ENCODE measurements at regions not wholly inside any gene's neighbourhood (a gene's known extent, or its start where the extent isn't known, plus 50 kb on each side); places are given as distances from the start of the nearest gene placed in this dataset.

GRCh38 chr1:47565092-47565491 is 127.2 kb downstream of the FOXD2 start:
- H3K36me3 ChIP-seq (ENCODE audit: low read depth, missing control alignments), result no peaks in the 10 kb centered on the region
- H3K4me1 ChIP-seq, result peaks cover 21% of the 10 kb centered on the region
- H3K9me3 ChIP-seq, result no peaks in the 10 kb centered on the region
- no peak overlapping the region for H3K4me3 ChIP-seq
- WGBS, 2 donors, result 88 to 93% methylated on average over 2 of the region's 2 CpGs
- H3K27ac ChIP-seq, result no peak overlapping the region
- DNase-seq, result no peak
- TF ChIP-seq CTCF (IDR thresholded peaks at IDR 0.05) (no peak), POLR2A (IDR thresholded peaks at IDR 0.05) (no peak)
- H3K27me3 ChIP-seq, result no peaks in the 10 kb centered on the region
- intact Hi-C loops (cut with DNase I; ENCODE audit: low total_unique reads), result no loop called here

- Histone ChIP-seq H3K4me1 (peaks cover 25% of the 10 kb centered on the region), H3K9me3 (no peaks in the 10 kb centered on the region), H3K27me3 (no peaks in the 10 kb centered on the region), H3K4me3 (no peak overlapping the region), H3K36me3 (ENCODE audit: low read depth, missing control alignments) (no peaks in the 10 kb centered on the region), H3K27ac (no peak overlapping the region)
- intact Hi-C loops (cut with DNase I; ENCODE audit: low total_unique reads), result no loop called here
- WGBS, 2 donors, result 90 to 91% methylated on average over 5 to 8 of the region's 8 CpGs
- TF ChIP-seq POLR2A (IDR thresholded peaks at IDR 0.05) (no peak), CTCF (IDR thresholded peaks at IDR 0.05) (no peak)
- no peak for DNase-seq
Measured at GRCh38 chr1:47565676-47566075, 127.8 kb downstream of the FOXD2 start.

- Histone ChIP-seq H3K4me3 (no peak overlapping the region), H3K27ac (no peak overlapping the region), H3K4me1 (peaks cover 15% of the 10 kb centered on the region), H3K9me3 (no peaks in the 10 kb centered on the region), H3K36me3 (ENCODE audit: low read depth, missing control alignments) (no peaks in the 10 kb centered on the region), H3K27me3 (no peaks in the 10 kb centered on the region)
- TF ChIP-seq POLR2A (IDR thresholded peaks at IDR 0.05), result no peak
- no peak for TF ChIP-seq CTCF (IDR thresholded peaks at IDR 0.05)
- 50 to 66% methylated on average over 4 to 5 of the region's 5 CpGs for WGBS, 2 donors
- peak; percentile 81 for DNase-seq
- intact Hi-C loops (cut with DNase I; ENCODE audit: low total_unique reads), result no loop called here
Measured at GRCh38 chr1:47568763-47569162, 130.9 kb downstream of the FOXD2 start.

GRCh38 chr1:47569261-47569660 is 131.4 kb downstream of the FOXD2 start:
- intact Hi-C loops (cut with DNase I; ENCODE audit: low total_unique reads), result no loop called here
- 71 to 84% methylated on average over 5 of the region's 5 CpGs for WGBS, 2 donors
- Histone ChIP-seq H3K9me3 (no peaks in the 10 kb centered on the region), H3K36me3 (ENCODE audit: low read depth, missing control alignments) (no peaks in the 10 kb centered on the region), H3K27me3 (no peaks in the 10 kb centered on the region), H3K4me3 (no peak overlapping the region), H3K27ac (no peak overlapping the region), H3K4me1 (peaks cover 15% of the 10 kb centered on the region)
- TF ChIP-seq CTCF (IDR thresholded peaks at IDR 0.05) (no peak), POLR2A (IDR thresholded peaks at IDR 0.05) (no peak)
- DNase-seq, result no peak

- Histone ChIP-seq H3K27me3 (no peaks in the 10 kb centered on the region), H3K36me3 (ENCODE audit: low read depth, missing control alignments) (no peaks in the 10 kb centered on the region), H3K9me3 (no peaks in the 10 kb centered on the region), H3K27ac (no peak overlapping the region), H3K4me3 (no peak overlapping the region), H3K4me1 (peaks cover 15% of the 10 kb centered on the region)
- peak; percentile 76 for DNase-seq
- intact Hi-C loops (cut with DNase I; ENCODE audit: low total_unique reads), result no loop called here
- 39 to 46% methylated on average over 9 of the region's 9 CpGs for WGBS, 2 donors
- no peak for TF ChIP-seq POLR2A (IDR thresholded peaks at IDR 0.05)
- TF ChIP-seq CTCF (IDR thresholded peaks at IDR 0.05), result peak in 2 of 3 experiments; percentile 26 to 28
Measured at GRCh38 chr1:47569681-47570470, 132.0 kb downstream of the FOXD2 start.
